Fibroblast of pulmonary artery (primary cell): ENCODE measurements at regions not wholly inside any gene's neighbourhood (a gene's known extent, or its start where the extent isn't known, plus 50 kb on each side); places are given as distances from the start of the nearest gene placed in this dataset.
"Not testable (repeated sequence)": the region's sequence is repeated elsewhere in the genome, so short reads cannot be mapped to it uniquely, and the experiment has no call there.

Source experiments
- DNase-seq: peaks from one replicate; pipeline ENCODE4 v3.0.0-alpha.2; 2010; ENCODE audit warnings: low read depth
- H3K4me3 ChIP-seq: replicated peaks from 2 replicates; pipeline ENCODE4 v1.5.1; 2011; ENCODE audit warnings: low read depth, mild to moderate bottlenecking, control low read depth, low read length, moderate library complexity
- CTCF ChIP-seq: IDR thresholded peaks from 2 replicates; pipeline ENCODE4 v1.5.1; 2011; ENCODE audit warnings: mild to moderate bottlenecking, control low read depth, low read length, inconsistent platforms; ENCODE audit errors: missing control alignments

GRCh38 chr11:38131535-38131934 is 1533.5 kb upstream of the RAG2 start:
- H3K4me3 ChIP-seq = no peak overlapping the region
- DNase-seq = no peak
- no peak for TF ChIP-seq CTCF

GRCh38 chr11:38130976-38131375 is 1532.9 kb upstream of the RAG2 start:
- H3K4me3 ChIP-seq = no peak overlapping the region
- no peak for DNase-seq
- TF ChIP-seq CTCF = no peak

- TF ChIP-seq CTCF = no peak
- H3K4me3 ChIP-seq = no peak overlapping the region
- DNase-seq = no peak
Measured at GRCh38 chr11:38130514-38130913, 1532.5 kb upstream of the RAG2 start.

GRCh38 chr11:38123673-38124072 is 1525.6 kb upstream of the RAG2 start:
- no peak for TF ChIP-seq CTCF
- no peak overlapping the region for H3K4me3 ChIP-seq
- DNase-seq = no peak

GRCh38 chr11:38116616-38117015 is 1518.6 kb upstream of the RAG2 start:
- DNase-seq, H3K4me3 ChIP-seq: not testable (repeated sequence)

- H3K4me3 ChIP-seq, DNase-seq: not testable (repeated sequence)
Measured at GRCh38 chr11:38115381-38115780, 1517.3 kb upstream of the RAG2 start.

GRCh38 chr11:38100836-38101462 is 1502.9 kb upstream of the RAG2 start:
- DNase-seq = no peak
- TF ChIP-seq CTCF = no peak
- H3K4me3 ChIP-seq = no peak overlapping the region

- no peak for TF ChIP-seq CTCF
- H3K4me3 ChIP-seq = no peak overlapping the region
- DNase-seq = no peak
Measured at GRCh38 chr11:38095268-38095667, 1497.2 kb upstream of the RAG2 start.
